IMR-90 (cell line): ENCODE measurements at regions not wholly inside any gene's neighbourhood (a gene's known extent, or its start where the extent isn't known, plus 50 kb on each side); places are given as distances from the start of the nearest gene placed in this dataset.

Source experiments
- ATAC-seq: fragments of 200-7000 bp; cut with Tn5 transposase; 2 replicates; pipeline ENCODE4 v1.9.1; 2020; ENCODE audit warnings: low read depth, mild to moderate bottlenecking, moderate library complexity
- BruUV-seq: library from RNA; stranded (reverse); fragments of 400-500 nt; replicated peaks from 2 replicates; lab custom pipeline; 2021; lab: Mats Ljungman, UMichigan
- CTCF ChIA-PET: fragments of 300-600 bp; formaldehyde crosslinking; extraction: SDS; loops from one replicate; lab custom pipeline; 2021; ENCODE audit warnings: antibody characterized with exemption; lab: Yijun Ruan, JAX
- POLR2A ChIA-PET: fragments of 300-600 bp; sonication (Branson Sonifier 250); formaldehyde crosslinking; loops from one replicate; lab custom pipeline; 2022; ENCODE audit warnings: antibody characterized with exemption; ENCODE audit not compliant: unreplicated experiment; lab: Charles Lee
- DNase-seq: peaks from one replicate; pipeline ENCODE4 v3.0.0; 2013
- H2AFZ ChIP-seq: replicated peaks from 2 replicates; pipeline ENCODE3; 2013; ENCODE audit warnings: low read length, mild to moderate bottlenecking; ENCODE audit not compliant: poor library complexity
- H2AK5ac ChIP-seq: 2 replicates; pipeline ENCODE4 v1.6.1; 2013; ENCODE audit warnings: low read depth, low read length, inconsistent platforms
- H2AK9ac ChIP-seq: replicated peaks from 2 replicates; pipeline ENCODE3; 2013; ENCODE audit warnings: mild to moderate bottlenecking, low read depth, low read length, moderate library complexity; ENCODE audit not compliant: poor library complexity
- H2BK120ac ChIP-seq: 2 replicates; pipeline ENCODE4 v1.6.1; 2013; ENCODE audit warnings: low read depth, low read length, inconsistent platforms
- H2BK15ac ChIP-seq: 3 replicates; pipeline ENCODE4 v1.6.1; 2013; ENCODE audit warnings: low read depth, low read length, inconsistent platforms
- H2BK20ac ChIP-seq: 2 replicates; pipeline ENCODE4 v1.6.1; 2013; ENCODE audit warnings: low read depth, mild to moderate bottlenecking, inconsistent platforms, low read length, moderate library complexity
- H2BK5ac ChIP-seq: 2 replicates; pipeline ENCODE4 v1.6.1; 2013; ENCODE audit warnings: mild to moderate bottlenecking, low read depth, low read length, inconsistent platforms; ENCODE audit not compliant: poor library complexity, severe bottlenecking
- H3K14ac ChIP-seq: replicated peaks from 2 replicates; pipeline ENCODE4 v1.6.1; 2013; ENCODE audit warnings: low read depth, low read length, inconsistent platforms
- H3K18ac ChIP-seq: 2 replicates; pipeline ENCODE4 v1.6.1; 2013; ENCODE audit warnings: low read depth, low read length, control low read depth
- H3K23ac ChIP-seq: 2 replicates; pipeline ENCODE4 v1.6.1; 2013; ENCODE audit warnings: low read depth, low read length, inconsistent platforms
- H3K27ac ChIP-seq: 2 replicates; pipeline ENCODE4 v1.5.1; 2013; ENCODE audit warnings: mild to moderate bottlenecking, control low read depth, low read length; ENCODE audit not compliant: insufficient read depth
- H3K27me3 ChIP-seq: 2 replicates; pipeline ENCODE4 v1.6.1; 2013; ENCODE audit warnings: low read length; ENCODE audit not compliant: control insufficient read depth, insufficient read depth
- H3K36me3 ChIP-seq: 2 replicates; pipeline ENCODE4 v1.6.1; 2013; ENCODE audit warnings: low read length, mixed read lengths; ENCODE audit not compliant: control insufficient read depth, insufficient read depth
- H3K4ac ChIP-seq: 2 replicates; pipeline ENCODE4 v1.6.1; 2013; ENCODE audit warnings: low read depth, low read length, inconsistent platforms
- H3K4me1 ChIP-seq: 2 replicates; pipeline ENCODE4 v1.6.1; 2013; ENCODE audit warnings: low read length, mixed read lengths; ENCODE audit not compliant: control insufficient read depth, insufficient read depth
- H3K4me2 ChIP-seq: 2 replicates; pipeline ENCODE4 v1.6.1; 2013; ENCODE audit warnings: low read depth, mild to moderate bottlenecking, control low read depth, low read length, moderate library complexity
- H3K4me3 ChIP-seq: 2 replicates; pipeline ENCODE4 v1.5.1; 2013; ENCODE audit warnings: low read depth, mild to moderate bottlenecking, control low read depth, low read length, moderate library complexity; ENCODE audit not compliant: insufficient read depth
- H3K56ac ChIP-seq: 2 replicates; pipeline ENCODE4 v1.6.1; 2013; ENCODE audit warnings: low read length, inconsistent platforms; ENCODE audit not compliant: insufficient read depth; ENCODE audit errors: extremely low read depth
- H3K79me1 ChIP-seq, 2 experiments: 2 replicates each; pipeline ENCODE4 v1.6.1; 2013; ENCODE audit warnings: low read length in 2 of 2, inconsistent platforms in 1 of 2, low read depth in 1 of 2
- H3K9ac ChIP-seq: 2 replicates; pipeline ENCODE4 v1.6.1; 2013; ENCODE audit warnings: low read depth, low read length, control low read depth
- H3K9me1 ChIP-seq: 2 replicates; pipeline ENCODE4 v1.6.1; 2013; ENCODE audit warnings: low read length, inconsistent platforms; ENCODE audit not compliant: insufficient read depth
- H3K9me3 ChIP-seq: 2 replicates; pipeline ENCODE4 v1.6.1; 2013; ENCODE audit warnings: low read length; ENCODE audit not compliant: control insufficient read depth, insufficient read depth
- H4K20me1 ChIP-seq: 2 replicates; pipeline ENCODE4 v1.6.1; 2013; ENCODE audit warnings: low read length, inconsistent platforms; ENCODE audit not compliant: insufficient read depth
- H4K5ac ChIP-seq: 2 replicates; pipeline ENCODE4 v1.6.1; 2013; ENCODE audit warnings: mild to moderate bottlenecking, low read depth, low read length, control low read depth
- H4K8ac ChIP-seq, 2 experiments: 2 replicates each; pipeline ENCODE4 v1.6.1; 2013; ENCODE audit warnings: low read depth in 2 of 2, low read length in 2 of 2, control low read depth in 1 of 2, inconsistent platforms in 1 of 2
- H4K91ac ChIP-seq: 2 replicates; pipeline ENCODE4 v1.6.1; 2013; ENCODE audit warnings: low read depth, low read length, inconsistent platforms; ENCODE audit not compliant: insufficient read depth
- CEBPB ChIP-seq: IDR thresholded peaks from 2 replicates; pipeline ENCODE4 v1.6.1; 2012; ENCODE audit warnings: low read depth, low read length, improper control_type of control experiment
- CTCF ChIP-seq: conservative IDR thresholded peaks from 2 replicates; pipeline ENCODE4 v1.5.1; 2012; ENCODE audit warnings: mild to moderate bottlenecking, low read depth, low read length, improper control_type of control experiment
- ELK1 ChIP-seq: fragments of 150-350 bp; IDR thresholded peaks from 2 replicates; pipeline ENCODE4 v1.6.1; 2016; ENCODE audit warnings: low read depth, mild to moderate bottlenecking, low read length, moderate library complexity, borderline replicate concordance
- FOS ChIP-seq: fragments of 150-350 bp; IDR thresholded peaks from 2 replicates; pipeline ENCODE4 v1.6.1; 2016; ENCODE audit warnings: low read depth, low read length
- MAFK ChIP-seq: IDR thresholded peaks from 2 replicates; pipeline ENCODE4 v1.6.1; 2012; ENCODE audit warnings: low read depth, low read length, improper control_type of control experiment
- MAZ ChIP-seq: IDR thresholded peaks from 2 replicates; pipeline ENCODE4 v1.6.1; 2012; ENCODE audit warnings: low read depth, mild to moderate bottlenecking, low read length, improper control_type of control experiment, moderate library complexity, borderline replicate concordance
- MXI1 ChIP-seq: IDR thresholded peaks from 2 replicates; pipeline ENCODE4 v1.6.1; 2012; ENCODE audit warnings: low read depth, mild to moderate bottlenecking, low read length, moderate library complexity, borderline replicate concordance
- NFE2L2 ChIP-seq: fragments of 150-350 bp; IDR thresholded peaks from 2 replicates; pipeline ENCODE4 v1.6.1; 2016; ENCODE audit warnings: low read depth, mild to moderate bottlenecking, low read length
- POLR2A ChIP-seq: IDR thresholded peaks from 2 replicates; pipeline ENCODE4 v1.6.1; 2012; ENCODE audit warnings: mild to moderate bottlenecking, low read depth, low read length
- RAD21 ChIP-seq: IDR thresholded peaks from 2 replicates; pipeline ENCODE4 v1.6.1; 2012; ENCODE audit warnings: low read length, improper control_type of control experiment
- RCOR1 ChIP-seq: IDR thresholded peaks from 2 replicates; pipeline ENCODE4 v1.6.1; 2012; ENCODE audit warnings: mild to moderate bottlenecking, low read length, improper control_type of control experiment; ENCODE audit not compliant: insufficient replicate concordance
- SMC3 ChIP-seq: fragments of 150-350 bp; IDR thresholded peaks from 2 replicates; pipeline ENCODE4 v1.6.1; 2016; ENCODE audit warnings: low read depth, mild to moderate bottlenecking, antibody characterized with exemption, low read length, moderate library complexity
- WGBS, 2 experiments: methylation state at CpG; one replicate each; pipeline versions ENCODE4 v1.1.5 to v1.1.7; 2013; ENCODE audit warnings: missing lambda C conversion rate in 2 of 2; ENCODE audit not compliant: insufficient read length in 1 of 2; ENCODE audit errors: extremely low coverage in 2 of 2; 5-methylcytosine and 5-hydroxymethylcytosine counted together
- dilution Hi-C: fragments of 300-500 bp; cut with HindIII; formaldehyde crosslinking; loops from one replicate; pipeline ENCODE4 v1.14.3; 2018; ENCODE audit warnings: low sequenced_read_pairs; ENCODE audit not compliant: unreplicated experiment
- in situ Hi-C: fragments of 300-500 bp; cut with MboI; formaldehyde crosslinking; loops from 3 replicates; pipeline ENCODE4 v1.14.3; 2019; ENCODE audit warnings: low sequenced_read_pairs, inconsistent platforms, mixed read lengths
- intact Hi-C: fragments of 100-400 bp; cut with micrococcal nuclease; formaldehyde crosslinking; loops from 2 replicates; pipeline ENCODE4 v1.10.0; 2022
- TF ChIP-seq, protein P1 (sequence below): fragments of 150-350 bp; IDR thresholded peaks from 2 replicates; pipeline ENCODE4 v1.6.1; 2017; ENCODE audit warnings: mild to moderate bottlenecking, antibody characterized with exemption, low read length, low read depth

GRCh38 chr19:23509686-23510450 is 114.6 kb upstream of the ZNF91 start:
- Histone ChIP-seq H3K4me1 (no peaks in the 10 kb centered on the region), H3K14ac (no peak overlapping the region), H2AK5ac (no peak overlapping the region), H3K79me1 (no peaks in the 10 kb centered on the region), H4K91ac (no peak overlapping the region), H3K27ac (no peak overlapping the region), H2BK15ac (no peak overlapping the region), H3K27me3 (no peaks in the 10 kb centered on the region), H3K4ac (no peak overlapping the region), H4K5ac (no peak overlapping the region), H3K4me3 (no peak overlapping the region), H3K36me3 (no peaks in the 10 kb centered on the region), H2AK9ac (no peak overlapping the region), H3K56ac (no peak overlapping the region), H3K18ac (no peak overlapping the region), H2BK5ac (no peak overlapping the region), H3K23ac (no peak overlapping the region), H2AFZ (no peak overlapping the region), H4K20me1 (no peaks in the 10 kb centered on the region), H3K9me1 (no peaks in the 10 kb centered on the region), H2BK120ac (no peak overlapping the region), H3K9me3 (peaks cover 17% of the 10 kb centered on the region), H2BK20ac (no peak overlapping the region), H4K8ac (no peak overlapping the region), H3K9ac (no peak overlapping the region), H3K4me2 (no peak overlapping the region)
- ChIA-PET CTCF (no interaction called here), POLR2A (no interaction called here)
- WGBS, 2 experiments: no CpG with 5 or more reads among the region's 3 CpGs
- intact Hi-C loops: no loop called here
- in situ Hi-C loops: no loop called here
- TF ChIP-seq RAD21: no peak
- no peak for TF ChIP-seq CEBPB
- no peak for TF ChIP-seq SMC3
- TF ChIP-seq FOS: no peak
- TF ChIP-seq CTCF: no peak
- TF ChIP-seq RCOR1: no peak
- no peak for TF ChIP-seq POLR2A
- TF ChIP-seq ELK1: no peak
- no peak for TF ChIP-seq MXI1
- TF ChIP-seq NFE2L2: no peak
- TF ChIP-seq, protein P1, sequence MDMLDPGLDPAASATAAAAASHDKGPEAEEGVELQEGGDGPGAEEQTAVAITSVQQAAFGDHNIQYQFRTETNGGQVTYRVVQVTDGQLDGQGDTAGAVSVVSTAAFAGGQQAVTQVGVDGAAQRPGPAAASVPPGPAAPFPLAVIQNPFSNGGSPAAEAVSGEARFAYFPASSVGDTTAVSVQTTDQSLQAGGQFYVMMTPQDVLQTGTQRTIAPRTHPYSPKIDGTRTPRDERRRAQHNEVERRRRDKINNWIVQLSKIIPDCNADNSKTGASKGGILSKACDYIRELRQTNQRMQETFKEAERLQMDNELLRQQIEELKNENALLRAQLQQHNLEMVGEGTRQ: no peak
- TF ChIP-seq MAZ: no peak
- no peak for TF ChIP-seq MAFK
- DNase-seq: no peak
- BruUV-seq: no TSS peak
- ATAC-seq: no peak
- dilution Hi-C loops: no loop called here
